Heart left ventricle (tissue), 13 donors: ENCODE measurements at regions not wholly inside any gene's neighbourhood (a gene's known extent, or its start where the extent isn't known, plus 50 kb on each side); places are given as distances from the start of the nearest gene placed in this dataset.

Source experiments
- CTCF ChIP-seq, 12 donors: fragments of 200-600 bp; sonication (generic) in 4 of 12; IDR thresholded peaks; one replicate each; pipeline versions ENCODE4 v1.5.0 to v1.8.0; 2018 to 2022; ENCODE audit warnings: antibody characterized with exemption in 12 of 12, mild to moderate bottlenecking in 5 of 12
- POLR2A ChIP-seq, 2 donors: fragments of 450-650 bp; IDR thresholded peaks; one replicate each; pipeline ENCODE4 v1.6.1; 2017; ENCODE audit warnings: antibody characterized with exemption in 2 of 2, mild to moderate bottlenecking in 2 of 2, moderate library complexity in 2 of 2
- donor health status: ischemic (EF 13 %, LVEDD 7.1; RV severe dilation, severe dysfunction).
- donor health status: DM: no; HTN: yes; CAD: no.
- donor health status: DM: no; HTN: no; CAD: no.
- donor health status: ischemic (EF 25% LVEDD 6.9; RV normal size, moderate dysfunction).
- donor health status: ischemic (EF 25% LVEDD 5.7; RV mildly dilated, moderate dysfunction).
- donor health status: ischemic (EF 35%, LVEDD 5.7; RV mildly dilated, moderate dysfunction).
- donor health status: nonischemic (EF 11% LVEDD 7.7; RV severe dilation, severe dysfunction).
- donor health status: DM: yes; HTN: yes; CAD: no.
- donor health status: PGD.
- donor health status: ischemic (EF 29% LVEDD 5.4; RV normal size, mild dysfunction).
- donor health status: nonischemic (EF 23%, LVEDD 6.1; RV moderate dilation, normal function).

DNA sequence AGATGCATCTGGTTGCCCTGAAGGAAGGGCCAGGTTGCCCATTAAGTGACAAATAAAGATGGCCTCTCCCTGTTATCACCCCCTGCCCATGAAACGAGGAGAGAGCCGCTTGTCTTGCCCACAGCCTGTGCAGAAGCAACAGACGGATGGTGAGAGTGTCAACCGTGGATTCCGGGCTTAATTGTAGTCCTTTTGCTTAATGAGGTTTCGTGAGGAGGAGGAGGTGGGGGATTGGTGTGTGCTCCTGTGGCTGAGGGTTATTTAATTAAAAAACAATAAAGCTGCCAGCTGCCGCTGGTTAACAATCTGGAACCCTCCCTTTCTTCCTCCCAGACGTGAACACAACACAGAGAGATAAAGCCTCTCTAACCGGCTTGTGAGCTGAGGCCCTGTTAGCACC is 188.0 kb upstream of the PARD3B start:
- TF ChIP-seq CTCF (IDR thresholded peaks at IDR 0.05) (no peak), POLR2A (IDR thresholded peaks at IDR 0.05) (no peak)
